Left lung (tissue), 4 donors: ENCODE measurements at regions not wholly inside any gene's neighbourhood (a gene's known extent, or its start where the extent isn't known, plus 50 kb on each side); places are given as distances from the start of the nearest gene placed in this dataset.

Experiments
- ATAC-seq: fragments of 200-7000 bp; cut with Tn5 transposase; one replicate; pipeline ENCODE4 v1.9.1; 2020; ENCODE audit warnings: moderate library complexity
- DNase-seq, 4 donors: peaks; one replicate each; pipeline ENCODE4 v3.0.0-alpha.2; 2013 to 2020
- H3K27ac ChIP-seq, 2 donors: fragments of 200-600 bp; sonication (generic) in 1 of 2; one replicate each; pipeline versions ENCODE4 v1.5.0 to v1.8.0; 2020 to 2021
- H3K27me3 ChIP-seq, 2 donors: fragments of 200-600 bp; sonication (generic) in 1 of 2; one replicate each; pipeline versions ENCODE4 v1.5.0 to v1.8.0; 2020 to 2021
- H3K36me3 ChIP-seq, 2 donors: fragments of 200-600 bp; sonication (generic) in 1 of 2; one replicate each; pipeline versions ENCODE4 v1.5.0 to v1.8.0; 2020 to 2021
- H3K4me1 ChIP-seq, 2 donors: fragments of 200-600 bp; one replicate each; pipeline ENCODE4 v1.8.0; 2021
- H3K4me3 ChIP-seq, 2 donors: fragments of 200-600 bp; sonication (generic) in 1 of 2; one replicate each; pipeline versions ENCODE4 v1.5.0 to v1.8.0; 2020 to 2021; ENCODE audit warnings: mild to moderate bottlenecking in 1 of 2
- H3K9me3 ChIP-seq, 2 donors: fragments of 200-600 bp; sonication (generic) in 1 of 2; one replicate each; pipeline versions ENCODE4 v1.5.0 to v1.8.0; 2020 to 2021
- intact Hi-C, 2 donors: fragments of 100-400 bp; cut with DNase I; formaldehyde crosslinking; loops; one replicate each; pipeline versions ENCODE4 v1.11.2 to v1.14.2; 2022
- TF ChIP-seq, protein P1 (sequence below), 2 donors: fragments of 200-600 bp; sonication (generic) in 1 of 2; IDR thresholded peaks; one replicate each; pipeline versions ENCODE4 v1.5.0 to v1.8.0; 2021; ENCODE audit warnings: antibody characterized with exemption in 2 of 2
- donor health status: DM: no; HTN: yes; CAD: no.
- donor health status: DM: no; HTN: no; CAD: no.

GRCh38 chr2:217181512-217181911 lies 321.6 kb upstream of the TNP1 start:
- Histone ChIP-seq H3K9me3 (no peaks in the 10 kb centered on the region), H3K4me1 (no peaks in the 10 kb centered on the region), H3K27me3 (no peaks in the 10 kb centered on the region), H3K4me3 (no peak overlapping the region), H3K27ac (no peak overlapping the region), H3K36me3 (no peaks in the 10 kb centered on the region)
- TF ChIP-seq, protein P1, sequence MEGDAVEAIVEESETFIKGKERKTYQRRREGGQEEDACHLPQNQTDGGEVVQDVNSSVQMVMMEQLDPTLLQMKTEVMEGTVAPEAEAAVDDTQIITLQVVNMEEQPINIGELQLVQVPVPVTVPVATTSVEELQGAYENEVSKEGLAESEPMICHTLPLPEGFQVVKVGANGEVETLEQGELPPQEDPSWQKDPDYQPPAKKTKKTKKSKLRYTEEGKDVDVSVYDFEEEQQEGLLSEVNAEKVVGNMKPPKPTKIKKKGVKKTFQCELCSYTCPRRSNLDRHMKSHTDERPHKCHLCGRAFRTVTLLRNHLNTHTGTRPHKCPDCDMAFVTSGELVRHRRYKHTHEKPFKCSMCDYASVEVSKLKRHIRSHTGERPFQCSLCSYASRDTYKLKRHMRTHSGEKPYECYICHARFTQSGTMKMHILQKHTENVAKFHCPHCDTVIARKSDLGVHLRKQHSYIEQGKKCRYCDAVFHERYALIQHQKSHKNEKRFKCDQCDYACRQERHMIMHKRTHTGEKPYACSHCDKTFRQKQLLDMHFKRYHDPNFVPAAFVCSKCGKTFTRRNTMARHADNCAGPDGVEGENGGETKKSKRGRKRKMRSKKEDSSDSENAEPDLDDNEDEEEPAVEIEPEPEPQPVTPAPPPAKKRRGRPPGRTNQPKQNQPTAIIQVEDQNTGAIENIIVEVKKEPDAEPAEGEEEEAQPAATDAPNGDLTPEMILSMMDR (IDR thresholded peaks at IDR 0.05), result no peak
- ATAC-seq (no peak), DNase-seq (no peak)
- intact Hi-C loops, result no loop called here

- H3K36me3 ChIP-seq, result no peaks in the 10 kb centered on the region
- DNase-seq, result no peak
- no peak overlapping the region for H3K27ac ChIP-seq
- peaks cover 0 to 2% of the 10 kb centered on the region in 2 donors for H3K9me3 ChIP-seq
- TF ChIP-seq, protein P1 (IDR thresholded peaks at IDR 0.05), result no peak
- no peaks in the 10 kb centered on the region for H3K27me3 ChIP-seq
- H3K4me3 ChIP-seq, result no peak overlapping the region
- no peak for ATAC-seq
- no peaks in the 10 kb centered on the region for H3K4me1 ChIP-seq
- intact Hi-C loops, result no loop called here
These were observed 320.0 kb upstream of the TNP1 start for GRCh38 chr2:217179854-217180253.

DNA sequence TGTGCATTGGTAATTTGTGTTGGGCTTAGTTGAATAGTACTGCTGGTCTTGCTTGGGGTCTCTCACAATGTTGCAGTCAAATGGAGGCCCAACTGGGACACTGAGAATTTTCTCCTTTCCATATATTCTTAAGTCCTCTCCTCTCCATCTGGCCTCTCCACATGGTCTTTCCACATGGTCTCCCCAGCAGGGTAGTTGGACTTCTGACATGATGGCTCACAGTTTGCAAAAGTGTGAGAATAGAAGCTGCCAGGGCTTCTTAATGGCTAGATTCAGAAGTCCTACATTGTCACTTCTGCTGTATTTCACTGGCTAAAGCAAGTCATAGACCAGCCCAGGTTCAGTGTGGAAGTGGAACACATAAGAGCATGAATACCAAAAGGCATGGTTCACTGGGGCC lies 318.5 kb upstream of the TNP1 start:
- intact Hi-C loops, result no loop called here
- peaks cover 0 to 2% of the 10 kb centered on the region in 2 donors for H3K9me3 ChIP-seq

DNA sequence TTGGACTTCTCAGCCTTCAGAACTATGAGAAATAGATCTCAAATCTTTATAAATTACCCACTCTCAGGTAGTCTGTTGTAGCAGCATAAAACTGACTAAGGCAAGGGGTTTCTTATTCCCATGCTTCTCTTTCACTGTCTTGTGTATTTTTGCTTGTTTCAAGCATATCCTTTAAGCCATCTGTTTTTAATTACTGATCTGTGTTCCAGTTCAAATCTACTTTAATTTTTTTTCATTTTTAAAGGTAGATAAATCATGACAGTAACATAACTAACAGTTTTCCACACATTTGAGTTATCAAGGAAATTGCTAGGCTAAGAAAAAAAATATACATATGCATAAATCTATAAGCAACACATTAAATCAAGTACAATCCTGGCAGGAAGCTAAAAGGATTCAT lies 317.9 kb upstream of the TNP1 start:
- ATAC-seq (no peak), DNase-seq (no peak)
- intact Hi-C loops, result no loop called here
- Histone ChIP-seq H3K4me1 (no peaks in the 10 kb centered on the region), H3K9me3 (peaks cover 0 to 2% of the 10 kb centered on the region in 2 donors), H3K36me3 (no peaks in the 10 kb centered on the region), H3K4me3 (no peak overlapping the region), H3K27me3 (no peaks in the 10 kb centered on the region), H3K27ac (no peak overlapping the region)
- TF ChIP-seq, protein P1 (IDR thresholded peaks at IDR 0.05), result no peak

More for the DNA sequence above, 318.5 kb upstream of the TNP1 start:
- Histone ChIP-seq H3K36me3 (no peaks in the 10 kb centered on the region), H3K27me3 (no peaks in the 10 kb centered on the region), H3K4me1 (no peaks in the 10 kb centered on the region), H3K4me3 (no peak overlapping the region), H3K27ac (no peak overlapping the region)
- TF ChIP-seq, protein P1 (IDR thresholded peaks at IDR 0.05), result no peak
- ATAC-seq (no peak), DNase-seq (no peak)

- Histone ChIP-seq H3K27ac (no peak overlapping the region), H3K4me1 (no peaks in the 10 kb centered on the region), H3K9me3 (peaks cover 0 to 2% of the 10 kb centered on the region in 2 donors), H3K4me3 (no peak overlapping the region), H3K27me3 (peaks cover 0 to 5% of the 10 kb centered on the region in 2 donors), H3K36me3 (no peaks in the 10 kb centered on the region)
- DNase-seq (no peak), ATAC-seq (no peak)
- TF ChIP-seq, protein P1 (IDR thresholded peaks at IDR 0.05), result no peak
- intact Hi-C loops, result no loop called here
These were observed 312.0 kb upstream of the TNP1 start for GRCh38 chr2:217171874-217172273.
